Left lung (tissue), 4 donors: ENCODE measurements at regions not wholly inside any gene's neighbourhood (a gene's known extent, or its start where the extent isn't known, plus 50 kb on each side); places are given as distances from the start of the nearest gene placed in this dataset.

Experiments used
- ATAC-seq: fragments of 200-7000 bp; cut with Tn5 transposase; one replicate; pipeline ENCODE4 v1.9.1; 2020; ENCODE audit warnings: moderate library complexity
- DNase-seq, 4 donors: peaks; one replicate each; pipeline ENCODE4 v3.0.0-alpha.2; 2013 to 2020
- H3K27ac ChIP-seq, 2 donors: fragments of 200-600 bp; sonication (generic) in 1 of 2; one replicate each; pipeline versions ENCODE4 v1.5.0 to v1.8.0; 2020 to 2021
- H3K27me3 ChIP-seq, 2 donors: fragments of 200-600 bp; sonication (generic) in 1 of 2; one replicate each; pipeline versions ENCODE4 v1.5.0 to v1.8.0; 2020 to 2021
- H3K36me3 ChIP-seq, 2 donors: fragments of 200-600 bp; sonication (generic) in 1 of 2; one replicate each; pipeline versions ENCODE4 v1.5.0 to v1.8.0; 2020 to 2021
- H3K4me1 ChIP-seq, 2 donors: fragments of 200-600 bp; one replicate each; pipeline ENCODE4 v1.8.0; 2021
- H3K4me3 ChIP-seq, 2 donors: fragments of 200-600 bp; sonication (generic) in 1 of 2; one replicate each; pipeline versions ENCODE4 v1.5.0 to v1.8.0; 2020 to 2021; ENCODE audit warnings: mild to moderate bottlenecking in 1 of 2
- H3K9me3 ChIP-seq, 2 donors: fragments of 200-600 bp; sonication (generic) in 1 of 2; one replicate each; pipeline versions ENCODE4 v1.5.0 to v1.8.0; 2020 to 2021
- intact Hi-C, 2 donors: fragments of 100-400 bp; cut with DNase I; formaldehyde crosslinking; loops; one replicate each; pipeline versions ENCODE4 v1.11.2 to v1.14.2; 2022
- TF ChIP-seq, protein P1 (sequence below), 2 donors: fragments of 200-600 bp; sonication (generic) in 1 of 2; IDR thresholded peaks; one replicate each; pipeline versions ENCODE4 v1.5.0 to v1.8.0; 2021; ENCODE audit warnings: antibody characterized with exemption in 2 of 2
- donor health status: DM: no; HTN: yes; CAD: no.
- donor health status: DM: no; HTN: no; CAD: no.

DNA sequence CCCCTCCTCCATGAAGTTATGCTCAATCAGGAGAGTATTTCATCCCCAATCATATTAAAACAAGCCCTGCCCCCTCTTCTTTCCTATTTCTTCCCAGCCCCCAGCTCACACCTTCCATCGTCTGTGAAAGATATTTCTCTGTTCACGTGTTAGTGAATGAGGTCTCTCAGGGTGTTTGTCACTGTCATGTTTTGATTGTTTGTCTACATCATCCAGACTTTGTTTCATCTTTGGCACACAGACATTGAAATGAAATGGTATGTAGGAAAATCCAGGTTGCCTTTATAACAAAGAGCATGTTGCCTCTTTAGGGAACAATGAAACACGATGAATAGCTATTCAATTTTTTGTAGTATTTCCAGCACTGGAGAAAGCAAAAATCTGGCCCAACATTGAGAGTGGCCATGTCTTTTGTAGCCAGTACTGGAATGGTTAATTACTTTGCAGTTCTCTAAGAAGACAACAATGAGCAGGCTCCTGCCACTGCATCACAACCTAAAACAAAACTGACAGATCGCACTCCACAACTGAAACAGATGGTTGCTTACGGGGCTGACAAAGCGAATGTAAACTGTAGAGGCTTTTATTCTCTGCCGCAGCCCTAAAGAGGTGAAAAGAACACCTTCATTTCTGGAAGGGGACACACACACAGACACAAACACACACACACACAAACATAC lies 543.6 kb upstream of the CITED2 start:
- no peak overlapping the region for H3K27ac ChIP-seq
- TF ChIP-seq, protein P1, sequence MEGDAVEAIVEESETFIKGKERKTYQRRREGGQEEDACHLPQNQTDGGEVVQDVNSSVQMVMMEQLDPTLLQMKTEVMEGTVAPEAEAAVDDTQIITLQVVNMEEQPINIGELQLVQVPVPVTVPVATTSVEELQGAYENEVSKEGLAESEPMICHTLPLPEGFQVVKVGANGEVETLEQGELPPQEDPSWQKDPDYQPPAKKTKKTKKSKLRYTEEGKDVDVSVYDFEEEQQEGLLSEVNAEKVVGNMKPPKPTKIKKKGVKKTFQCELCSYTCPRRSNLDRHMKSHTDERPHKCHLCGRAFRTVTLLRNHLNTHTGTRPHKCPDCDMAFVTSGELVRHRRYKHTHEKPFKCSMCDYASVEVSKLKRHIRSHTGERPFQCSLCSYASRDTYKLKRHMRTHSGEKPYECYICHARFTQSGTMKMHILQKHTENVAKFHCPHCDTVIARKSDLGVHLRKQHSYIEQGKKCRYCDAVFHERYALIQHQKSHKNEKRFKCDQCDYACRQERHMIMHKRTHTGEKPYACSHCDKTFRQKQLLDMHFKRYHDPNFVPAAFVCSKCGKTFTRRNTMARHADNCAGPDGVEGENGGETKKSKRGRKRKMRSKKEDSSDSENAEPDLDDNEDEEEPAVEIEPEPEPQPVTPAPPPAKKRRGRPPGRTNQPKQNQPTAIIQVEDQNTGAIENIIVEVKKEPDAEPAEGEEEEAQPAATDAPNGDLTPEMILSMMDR (IDR thresholded peaks at IDR 0.05): no peak
- H3K36me3 ChIP-seq: no peaks in the 10 kb centered on the region
- H3K27me3 ChIP-seq: no peaks in the 10 kb centered on the region
- H3K9me3 ChIP-seq: no peaks in the 10 kb centered on the region
- no peak overlapping the region for H3K4me3 ChIP-seq
- ATAC-seq: no peak
- H3K4me1 ChIP-seq: peaks cover 0 to 17% of the 10 kb centered on the region in 2 donors
- no peak for DNase-seq
- intact Hi-C loops: no loop called here

DNA sequence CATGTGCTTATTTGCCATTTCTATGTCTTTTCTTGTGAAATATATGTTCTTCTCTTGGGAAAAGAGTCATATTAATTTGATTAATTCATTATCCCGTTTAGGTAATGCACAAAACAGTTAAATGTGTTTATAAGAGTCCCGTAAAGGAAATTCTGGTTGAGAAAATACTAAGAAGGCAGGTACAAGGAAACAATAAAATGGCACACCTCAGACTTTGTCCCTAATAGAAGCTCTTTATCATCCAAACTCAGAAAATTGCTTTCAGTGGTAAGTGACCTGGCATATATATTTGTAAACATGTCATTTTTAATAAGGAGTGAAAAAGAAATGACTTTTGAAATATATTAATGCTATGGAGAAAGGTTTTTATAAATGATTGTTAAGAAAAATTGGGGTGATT lies 540.5 kb upstream of the CITED2 start:
- ATAC-seq: no peak
- Histone ChIP-seq H3K4me1 (peaks cover 0 to 7% of the 10 kb centered on the region in 2 donors), H3K27me3 (no peaks in the 10 kb centered on the region), H3K27ac (no peak overlapping the region), H3K4me3 (no peak overlapping the region), H3K36me3 (no peaks in the 10 kb centered on the region), H3K9me3 (no peaks in the 10 kb centered on the region)
- intact Hi-C loops: no loop called here
- DNase-seq: no peak
- TF ChIP-seq, protein P1 (IDR thresholded peaks at IDR 0.05): no peak

DNA sequence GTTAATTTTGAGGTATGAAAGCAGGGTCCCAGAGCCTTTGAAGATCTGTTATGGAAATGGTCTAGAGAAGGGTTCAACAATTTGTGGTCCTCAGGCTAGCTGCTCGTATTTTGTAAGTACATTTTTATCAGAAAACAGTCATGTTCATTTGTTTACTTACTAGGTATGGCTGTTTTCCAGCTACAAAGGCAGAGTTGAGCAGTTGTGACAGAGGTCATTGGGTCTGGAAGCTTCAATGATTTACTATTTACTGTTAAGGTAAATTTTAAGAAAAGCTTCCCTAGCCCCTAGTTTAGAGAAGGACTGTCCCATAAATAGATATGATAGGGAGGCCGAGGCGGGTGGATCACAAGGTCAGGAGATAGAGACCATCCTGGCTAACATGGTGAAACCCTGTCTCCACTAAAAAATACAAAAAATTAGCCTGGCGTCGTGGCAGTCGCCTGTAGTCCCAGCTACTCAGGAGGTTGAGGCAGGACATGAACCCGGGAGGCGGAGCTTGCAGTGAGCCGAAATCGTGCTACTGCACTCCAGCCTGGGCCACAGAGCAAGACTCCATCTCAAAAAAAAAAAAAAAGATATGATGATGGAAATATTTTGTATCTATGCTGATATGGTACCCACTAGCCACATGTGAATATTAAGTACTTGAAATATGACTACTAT lies 538.4 kb upstream of the CITED2 start:
- Histone ChIP-seq H3K27me3 (no peaks in the 10 kb centered on the region), H3K9me3 (no peaks in the 10 kb centered on the region), H3K4me3 (no peak overlapping the region), H3K36me3 (no peaks in the 10 kb centered on the region), H3K27ac (no peak overlapping the region), H3K4me1 (no peaks in the 10 kb centered on the region)
- ATAC-seq: no peak
- intact Hi-C loops: no loop called here
- TF ChIP-seq, protein P1 (IDR thresholded peaks at IDR 0.05): no peak
- DNase-seq: no peak

DNA sequence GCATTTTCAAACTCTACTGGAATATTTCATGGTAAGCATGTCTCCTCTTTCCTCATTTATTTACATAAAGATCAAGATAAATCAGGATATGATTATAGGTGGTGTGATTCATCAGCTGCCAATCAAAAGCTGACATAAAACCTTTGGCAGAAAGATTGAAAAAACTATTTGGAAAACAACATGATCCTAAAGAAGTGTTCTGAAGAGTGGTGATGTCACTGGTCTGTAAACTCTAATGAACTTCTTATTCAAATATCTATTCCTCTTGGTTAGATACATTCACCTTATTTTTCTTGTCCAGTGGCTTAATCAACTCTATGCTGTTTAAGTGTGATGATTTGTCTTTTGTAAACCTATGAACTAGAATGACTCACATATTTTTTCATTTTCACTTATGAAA lies 535.5 kb upstream of the CITED2 start:
- DNase-seq (no peak), ATAC-seq (no peak)
- Histone ChIP-seq H3K4me3 (no peak overlapping the region), H3K4me1 (no peaks in the 10 kb centered on the region), H3K27me3 (no peaks in the 10 kb centered on the region), H3K36me3 (no peaks in the 10 kb centered on the region), H3K27ac (no peak overlapping the region), H3K9me3 (no peaks in the 10 kb centered on the region)
- TF ChIP-seq, protein P1 (IDR thresholded peaks at IDR 0.05): no peak
- intact Hi-C loops: no loop called here

DNA sequence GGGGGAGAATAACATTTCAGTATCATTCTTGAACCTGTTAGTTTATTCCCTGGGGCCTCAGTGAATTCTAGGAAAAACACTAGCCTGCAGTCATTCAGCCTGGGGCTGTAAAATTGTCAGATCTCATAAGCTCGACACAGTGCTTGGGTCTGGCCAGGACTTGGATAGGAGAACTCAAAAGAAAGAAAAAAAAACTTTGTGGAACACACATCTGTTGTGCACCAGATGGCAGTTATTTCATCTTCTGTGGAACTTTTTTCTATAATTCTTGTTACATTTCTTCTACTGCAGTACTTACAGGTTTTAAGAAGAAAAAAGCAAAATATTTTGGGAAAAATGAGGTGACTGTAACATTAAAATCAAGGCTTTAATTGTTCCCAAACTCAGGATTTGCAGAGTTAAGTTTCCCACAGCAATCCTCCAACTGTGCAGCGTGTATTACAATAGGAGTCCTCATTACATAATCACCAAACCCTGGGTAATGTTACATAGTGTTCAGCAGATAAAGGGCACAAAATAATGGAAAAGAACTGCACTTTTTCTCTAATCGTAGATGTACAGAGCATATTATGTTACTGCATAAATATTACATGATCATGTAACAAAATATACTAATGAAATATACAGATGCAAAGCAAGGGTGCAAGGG lies 531.1 kb upstream of the CITED2 start:
- TF ChIP-seq, protein P1 (IDR thresholded peaks at IDR 0.05): no peak
- intact Hi-C loops: no loop called here
- ATAC-seq (no peak), DNase-seq (no peak)
- Histone ChIP-seq H3K27me3 (no peaks in the 10 kb centered on the region), H3K4me1 (peaks cover 0 to 18% of the 10 kb centered on the region in 2 donors), H3K27ac (no peak overlapping the region), H3K36me3 (no peaks in the 10 kb centered on the region), H3K9me3 (no peaks in the 10 kb centered on the region), H3K4me3 (no peak overlapping the region)
